Activated CD4-positive, alpha-beta T cell treated with anti-CD3 and anti-CD28 coated beads, Interleukin-2, amount 50 U/mL, for 1 hour (primary cell): ENCODE measurements at regions not wholly inside any gene's neighbourhood (a gene's known extent, or its start where the extent isn't known, plus 50 kb on each side); places are given as distances from the start of the nearest gene placed in this dataset.
"Not testable (repeated sequence)": the region's sequence is repeated elsewhere in the genome, so short reads cannot be mapped to it uniquely, and the experiment has no call there.

Source experiments
- DNase-seq: peaks from one replicate; pipeline ENCODE4 v3.0.0-alpha.2; 2020

- DNase-seq, result no peak
These were observed 998.9 kb downstream of the TLE1 start for GRCh38 chr9:80690349-80690939.

- DNase-seq, result no peak
These were observed 1009.4 kb downstream of the TLE1 start for GRCh38 chr9:80679916-80680315.

- no peak for DNase-seq
These were observed 1010.4 kb downstream of the TLE1 start for GRCh38 chr9:80678906-80679305.

GRCh38 chr9:80673496-80673895 is 1015.9 kb downstream of the TLE1 start:
- no peak for DNase-seq

- no peak for DNase-seq
These were observed 1023.9 kb downstream of the TLE1 start for GRCh38 chr9:80665479-80665878.

- no peak for DNase-seq
These were observed 1024.8 kb downstream of the TLE1 start for GRCh38 chr9:80664327-80665210.

GRCh38 chr9:80659751-80660150 is 1029.6 kb downstream of the TLE1 start:
- DNase-seq, result not testable (repeated sequence)

- DNase-seq, result no peak
These were observed 1038.3 kb downstream of the TLE1 start for GRCh38 chr9:80651044-80651443.

GRCh38 chr9:80649496-80649895 is 1039.9 kb downstream of the TLE1 start:
- DNase-seq, result no peak

- DNase-seq, result no peak
These were observed 1040.3 kb downstream of the TLE1 start for GRCh38 chr9:80649001-80649420.

GRCh38 chr9:80648336-80648735 is 1041.0 kb downstream of the TLE1 start:
- DNase-seq, result no peak

- no peak for DNase-seq
These were observed 1043.1 kb downstream of the TLE1 start for GRCh38 chr9:80646211-80646610.

GRCh38 chr9:80644044-80644443 is 1045.3 kb downstream of the TLE1 start:
- no peak for DNase-seq

- DNase-seq, result no peak
These were observed 1054.3 kb downstream of the TLE1 start for GRCh38 chr9:80635065-80635464.

- DNase-seq, result no peak
These were observed 1057.3 kb downstream of the TLE1 start for GRCh38 chr9:80632041-80632440.

- no peak for DNase-seq
These were observed 1050.7 kb downstream of the TLE4 start for GRCh38 chr9:80622508-80622907.

GRCh38 chr9:80619356-80619755 is 1047.6 kb downstream of the TLE4 start:
- DNase-seq, result no peak

GRCh38 chr9:80615964-80616363 is 1044.2 kb downstream of the TLE4 start:
- DNase-seq, result no peak

GRCh38 chr9:80605793-80606192 is 1034.0 kb downstream of the TLE4 start:
- no peak for DNase-seq

- no peak for DNase-seq
These were observed 1033.4 kb downstream of the TLE4 start for GRCh38 chr9:80605129-80605528.

- no peak for DNase-seq
These were observed 1030.5 kb downstream of the TLE4 start for GRCh38 chr9:80602291-80602690.

GRCh38 chr9:80596579-80596978 is 1024.8 kb downstream of the TLE4 start:
- no peak for DNase-seq

GRCh38 chr9:80595192-80595591 is 1023.4 kb downstream of the TLE4 start:
- DNase-seq, result no peak

- DNase-seq, result no peak
These were observed 1020.6 kb downstream of the TLE4 start for GRCh38 chr9:80592413-80592812.
